Smooth muscle cell (in vitro differentiated cells): ENCODE measurements at regions not wholly inside any gene's neighbourhood (a gene's known extent, or its start where the extent isn't known, plus 50 kb on each side); places are given as distances from the start of the nearest gene placed in this dataset.

Source experiments
- DNase-seq: peaks from one replicate; lab custom pipeline; 2025; ENCODE audit not compliant: unreplicated experiment; lab: John Stamatoyannopoulos, UW
- H2AFZ ChIP-seq: fragments of 200-600 bp; sonication (generic); 2 replicates; pipeline ENCODE4 v1.6.0; 2016; ENCODE audit warnings: antibody characterized with exemption, low read depth, mild to moderate bottlenecking
- H3F3A ChIP-seq: fragments of 200-600 bp; sonication (generic); 2 replicates; pipeline ENCODE4 v1.6.0; 2017; ENCODE audit warnings: antibody characterized with exemption, low read depth
- H3K27ac ChIP-seq: fragments of 200-600 bp; sonication (generic); 2 replicates; pipeline ENCODE4 v1.5.1; 2016; ENCODE audit warnings: low read depth, mild to moderate bottlenecking
- H3K27me3 ChIP-seq: fragments of 200-600 bp; sonication (generic); 2 replicates; pipeline ENCODE4 v1.6.1; 2016; ENCODE audit warnings: low read depth, mild to moderate bottlenecking
- H3K36me3 ChIP-seq: fragments of 200-600 bp; sonication (generic); 2 replicates; pipeline ENCODE4 v1.5.1; 2016; ENCODE audit warnings: low read depth
- H3K4me1 ChIP-seq: fragments of 200-600 bp; sonication (generic); 2 replicates; pipeline ENCODE4 v1.5.1; 2016; ENCODE audit warnings: low read depth
- H3K4me2 ChIP-seq: fragments of 200-600 bp; sonication (generic); 2 replicates; pipeline ENCODE4 v1.6.0; 2016; ENCODE audit warnings: mild to moderate bottlenecking
- H3K4me3 ChIP-seq: fragments of 200-600 bp; sonication (generic); 2 replicates; pipeline ENCODE4 v1.5.1; 2016; ENCODE audit warnings: mild to moderate bottlenecking
- H3K79me2 ChIP-seq: fragments of 200-600 bp; sonication (generic); 2 replicates; pipeline ENCODE4 v1.6.0; 2016; ENCODE audit warnings: low read depth, mild to moderate bottlenecking
- H3K9ac ChIP-seq: fragments of 200-600 bp; sonication (generic); 2 replicates; pipeline ENCODE4 v1.6.0; 2016; ENCODE audit warnings: low read depth
- H3K9me3 ChIP-seq: fragments of 200-600 bp; sonication (generic); replicated peaks from 2 replicates; pipeline ENCODE4 v1.5.1; 2016; ENCODE audit warnings: low read depth
- H4K20me1 ChIP-seq: fragments of 200-600 bp; sonication (generic); 2 replicates; pipeline ENCODE4 v1.6.0; 2016; ENCODE audit warnings: low read depth
- WGBS: methylation state at CpG from one replicate; pipeline ENCODE4 v1.1.7; 2016; ENCODE audit warnings: low lambda C conversion rate; 5-methylcytosine and 5-hydroxymethylcytosine counted together
- TF ChIP-seq, protein P1 (sequence below): fragments of 200-600 bp; sonication (generic); IDR thresholded peaks from 2 replicates; pipeline ENCODE4 v1.5.1; 2017; ENCODE audit warnings: borderline replicate concordance, mild to moderate bottlenecking, antibody characterized with exemption; ENCODE audit not compliant: insufficient read depth, poor library complexity, severe bottlenecking

DNA sequence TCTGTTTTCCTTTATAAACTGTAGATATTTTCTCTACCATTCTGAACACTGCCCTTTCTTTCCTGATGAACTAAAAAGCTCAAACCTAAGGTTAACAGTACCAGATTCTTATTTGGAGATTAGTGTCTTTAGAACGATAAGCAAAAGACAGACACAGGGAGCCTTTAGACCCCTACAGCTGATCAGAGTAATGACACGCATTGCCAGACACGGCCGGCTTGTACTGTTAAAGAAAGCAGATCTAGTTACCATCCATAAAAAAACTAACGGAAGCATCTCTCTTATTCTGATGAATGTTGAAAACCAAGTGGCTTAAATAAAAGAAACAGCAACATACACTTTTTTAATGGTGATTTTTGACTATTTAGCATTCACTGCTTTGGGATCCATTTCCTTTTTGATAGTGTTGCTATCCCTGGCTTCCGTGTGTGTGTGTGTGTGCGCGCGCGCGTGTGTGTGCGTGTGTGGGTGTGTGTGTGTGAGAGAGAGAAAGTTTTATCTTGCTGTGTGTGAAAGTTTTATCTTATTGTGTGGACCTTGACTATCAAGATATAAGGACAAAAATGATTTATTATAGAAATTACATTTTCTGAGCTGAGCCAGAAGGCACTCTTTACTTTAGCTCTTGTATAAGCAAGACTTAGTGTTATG, 95.6 kb upstream of the SLC35B3 start:
- Histone ChIP-seq H3F3A (no peaks in the 10 kb centered on the region), H3K4me1 (no peaks in the 10 kb centered on the region), H3K79me2 (no peaks in the 10 kb centered on the region), H3K27ac (no peak overlapping the region), H3K36me3 (no peaks in the 10 kb centered on the region), H3K4me2 (peak overlapping the region; percentile 42), H4K20me1 (no peaks in the 10 kb centered on the region), H3K4me3 (no peak overlapping the region), H3K27me3 (no peaks in the 10 kb centered on the region), H2AFZ (peak overlapping the region; percentile 56), H3K9ac (no peak overlapping the region), H3K9me3 (no peaks in the 10 kb centered on the region)
- WGBS = 64% methylated on average over 12 of the region's 12 CpGs
- TF ChIP-seq, protein P1, sequence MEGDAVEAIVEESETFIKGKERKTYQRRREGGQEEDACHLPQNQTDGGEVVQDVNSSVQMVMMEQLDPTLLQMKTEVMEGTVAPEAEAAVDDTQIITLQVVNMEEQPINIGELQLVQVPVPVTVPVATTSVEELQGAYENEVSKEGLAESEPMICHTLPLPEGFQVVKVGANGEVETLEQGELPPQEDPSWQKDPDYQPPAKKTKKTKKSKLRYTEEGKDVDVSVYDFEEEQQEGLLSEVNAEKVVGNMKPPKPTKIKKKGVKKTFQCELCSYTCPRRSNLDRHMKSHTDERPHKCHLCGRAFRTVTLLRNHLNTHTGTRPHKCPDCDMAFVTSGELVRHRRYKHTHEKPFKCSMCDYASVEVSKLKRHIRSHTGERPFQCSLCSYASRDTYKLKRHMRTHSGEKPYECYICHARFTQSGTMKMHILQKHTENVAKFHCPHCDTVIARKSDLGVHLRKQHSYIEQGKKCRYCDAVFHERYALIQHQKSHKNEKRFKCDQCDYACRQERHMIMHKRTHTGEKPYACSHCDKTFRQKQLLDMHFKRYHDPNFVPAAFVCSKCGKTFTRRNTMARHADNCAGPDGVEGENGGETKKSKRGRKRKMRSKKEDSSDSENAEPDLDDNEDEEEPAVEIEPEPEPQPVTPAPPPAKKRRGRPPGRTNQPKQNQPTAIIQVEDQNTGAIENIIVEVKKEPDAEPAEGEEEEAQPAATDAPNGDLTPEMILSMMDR = no peak
- no peak for DNase-seq

DNA sequence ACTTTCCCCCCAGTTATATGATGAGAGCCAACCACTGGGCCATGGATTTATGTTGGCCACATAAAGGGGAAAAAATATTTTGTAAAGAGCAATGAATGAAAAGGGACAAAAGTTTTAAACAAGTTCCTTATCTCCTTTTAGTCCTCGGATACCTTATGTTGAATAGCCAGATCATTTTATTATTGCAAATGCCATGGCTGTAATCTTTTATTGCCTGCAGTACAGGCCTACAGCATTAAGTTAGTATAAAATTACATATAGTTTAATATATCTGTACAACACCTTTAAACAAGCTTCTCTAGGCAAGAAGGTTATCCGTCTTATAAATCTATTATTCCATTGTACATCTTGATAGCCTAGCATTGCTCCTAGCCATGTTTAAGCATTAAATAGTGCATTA, 93.9 kb upstream of the SLC35B3 start:
- H3K4me1 ChIP-seq = no peaks in the 10 kb centered on the region
- H3K4me2 ChIP-seq = no peak overlapping the region
- H3K79me2 ChIP-seq = no peaks in the 10 kb centered on the region
- no peaks in the 10 kb centered on the region for H3F3A ChIP-seq
- no peak overlapping the region for H2AFZ ChIP-seq
- H3K4me3 ChIP-seq = no peak overlapping the region
- H3K9ac ChIP-seq = no peak overlapping the region
- no peak for DNase-seq
- H3K36me3 ChIP-seq = no peaks in the 10 kb centered on the region
- no peak overlapping the region for H3K27ac ChIP-seq
- 97% methylated on average over 2 of the region's 2 CpGs for WGBS
- no peaks in the 10 kb centered on the region for H4K20me1 ChIP-seq
- H3K9me3 ChIP-seq = no peaks in the 10 kb centered on the region
- TF ChIP-seq, protein P1 = no peak
- H3K27me3 ChIP-seq = no peaks in the 10 kb centered on the region

DNA sequence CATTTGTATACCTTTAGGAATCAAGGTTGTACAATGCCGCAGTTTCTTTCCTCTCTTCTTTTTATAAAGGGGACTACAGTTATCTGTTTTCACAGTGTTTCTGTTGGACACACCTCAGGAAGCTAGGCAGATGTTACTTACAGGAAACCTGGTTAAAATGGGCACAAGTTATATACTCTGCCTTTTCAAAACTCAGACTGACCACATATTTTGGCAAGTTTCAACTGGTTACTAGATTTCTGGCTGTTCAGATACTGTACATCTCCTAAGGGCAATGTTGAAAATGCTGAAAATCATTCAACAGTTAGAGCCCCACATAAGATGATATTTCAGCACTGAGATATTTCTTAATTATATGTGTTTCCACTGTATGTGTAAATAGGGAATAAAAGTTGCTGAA, 92.5 kb upstream of the SLC35B3 start:
- Histone ChIP-seq H3K4me3 (no peak overlapping the region), H3F3A (no peaks in the 10 kb centered on the region), H3K9me3 (no peaks in the 10 kb centered on the region), H3K36me3 (no peaks in the 10 kb centered on the region), H3K27me3 (no peaks in the 10 kb centered on the region), H4K20me1 (no peaks in the 10 kb centered on the region), H3K79me2 (no peaks in the 10 kb centered on the region), H3K4me2 (no peak overlapping the region), H2AFZ (peak overlapping the region; percentile 9), H3K9ac (no peak overlapping the region), H3K4me1 (no peaks in the 10 kb centered on the region), H3K27ac (no peak overlapping the region)
- no peak for DNase-seq
- 88% methylated on average over 1 of the region's 1 CpG for WGBS
- TF ChIP-seq, protein P1 = no peak

DNA sequence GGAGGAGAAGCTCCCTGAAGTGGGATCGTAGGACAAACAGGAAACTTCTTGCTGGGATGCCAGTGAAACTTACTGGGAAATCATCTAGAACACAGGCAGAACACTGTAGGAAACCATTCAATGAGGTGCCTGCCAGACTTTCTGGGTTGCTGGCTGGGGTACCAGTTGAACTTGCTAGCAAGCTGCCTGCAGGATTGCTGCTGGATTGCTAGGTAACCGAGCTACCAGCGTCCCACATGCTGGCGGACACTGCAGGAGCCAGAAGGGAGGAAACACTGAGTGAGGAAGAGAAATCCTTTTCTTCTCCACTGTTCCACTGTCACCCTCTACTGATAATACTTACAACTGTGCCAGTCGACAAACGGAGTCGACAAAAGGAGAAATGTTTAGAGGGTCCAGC, 91.3 kb upstream of the SLC35B3 start:
- H3F3A ChIP-seq = no peaks in the 10 kb centered on the region
- H3K27me3 ChIP-seq = no peaks in the 10 kb centered on the region
- no peak overlapping the region for H3K4me2 ChIP-seq
- H4K20me1 ChIP-seq = no peaks in the 10 kb centered on the region
- H3K9me3 ChIP-seq = no peaks in the 10 kb centered on the region
- DNase-seq = no peak
- H3K4me1 ChIP-seq = no peaks in the 10 kb centered on the region
- no peaks in the 10 kb centered on the region for H3K36me3 ChIP-seq
- H3K9ac ChIP-seq = no peak overlapping the region
- H3K27ac ChIP-seq = no peak overlapping the region
- WGBS = 68% methylated on average over 7 of the region's 7 CpGs
- H3K79me2 ChIP-seq = no peaks in the 10 kb centered on the region
- TF ChIP-seq, protein P1 = no peak
- no peak overlapping the region for H2AFZ ChIP-seq
- no peak overlapping the region for H3K4me3 ChIP-seq
